Chondrocyte (in vitro differentiated cells): ENCODE measurements at regions not wholly inside any gene's neighbourhood (a gene's known extent, or its start where the extent isn't known, plus 50 kb on each side); places are given as distances from the start of the nearest gene placed in this dataset.

ENCODE experiments used
- DNase-seq: peaks from one replicate; pipeline ENCODE4 v3.0.0; 2021; ENCODE audit warnings: mixed read lengths, low spot score
- H3K27ac Mint-ChIP-seq: one replicate; pipeline ENCODE4 v1.8.0; 2021; ENCODE audit warnings: mild to moderate bottlenecking, moderate library complexity, mixed read lengths; ENCODE audit not compliant: unreplicated experiment
- H3K27me3 Mint-ChIP-seq: 2 replicates; pipeline ENCODE4 v1.8.0; 2021; ENCODE audit warnings: low read depth, mixed read lengths
- H3K36me3 Mint-ChIP-seq: 2 replicates; pipeline ENCODE4 v1.8.0; 2021; ENCODE audit warnings: low read depth, mixed read lengths
- H3K4me1 Mint-ChIP-seq: 2 replicates; pipeline ENCODE4 v1.8.0; 2021; ENCODE audit warnings: low read depth, mild to moderate bottlenecking, mixed read lengths
- H3K4me3 Mint-ChIP-seq: one replicate; pipeline ENCODE4 v1.8.0; 2021; ENCODE audit warnings: mild to moderate bottlenecking, moderate library complexity, mixed read lengths; ENCODE audit not compliant: unreplicated experiment
- H3K9me3 Mint-ChIP-seq: 2 replicates; pipeline ENCODE4 v1.8.0; 2021; ENCODE audit warnings: low read depth, mixed read lengths
- CTCF ChIP-seq: fragments of 200-600 bp; sonication (generic); IDR thresholded peaks from 2 replicates; pipeline ENCODE4 v1.5.0; 2021; ENCODE audit warnings: antibody characterized with exemption, mild to moderate bottlenecking, moderate library complexity

GRCh38 chr5:172588380-172588779, 52.7 kb upstream of the NEURL1B start:
- Mint-ChIP-seq H3K4me3 (no peak overlapping the region), H3K9me3 (no peaks in the 10 kb centered on the region), H3K27ac (no peak overlapping the region), H3K27me3 (peaks cover 56% of the 10 kb centered on the region), H3K4me1 (no peaks in the 10 kb centered on the region), H3K36me3 (no peaks in the 10 kb centered on the region)
- no peak for DNase-seq
- no peak for TF ChIP-seq CTCF

GRCh38 chr5:172587061-172587405, 54.0 kb upstream of the NEURL1B start:
- no peak overlapping the region for H3K4me3 Mint-ChIP-seq
- H3K27ac Mint-ChIP-seq = no peak overlapping the region
- no peaks in the 10 kb centered on the region for H3K4me1 Mint-ChIP-seq
- no peak for DNase-seq
- TF ChIP-seq CTCF = no peak
- H3K27me3 Mint-ChIP-seq = peaks cover 56% of the 10 kb centered on the region
- no peaks in the 10 kb centered on the region for H3K9me3 Mint-ChIP-seq
- no peaks in the 10 kb centered on the region for H3K36me3 Mint-ChIP-seq

GRCh38 chr5:172586125-172587060, 54.7 kb upstream of the NEURL1B start:
- DNase-seq = peak; percentile 38
- H3K9me3 Mint-ChIP-seq = no peaks in the 10 kb centered on the region
- peaks cover 56% of the 10 kb centered on the region for H3K27me3 Mint-ChIP-seq
- H3K4me1 Mint-ChIP-seq = no peaks in the 10 kb centered on the region
- H3K27ac Mint-ChIP-seq = no peak overlapping the region
- H3K36me3 Mint-ChIP-seq = no peaks in the 10 kb centered on the region
- no peak overlapping the region for H3K4me3 Mint-ChIP-seq
- TF ChIP-seq CTCF = no peak

GRCh38 chr5:172585114-172585513, 55.9 kb upstream of the NEURL1B start:
- peaks cover 68% of the 10 kb centered on the region for H3K27me3 Mint-ChIP-seq
- H3K9me3 Mint-ChIP-seq = no peaks in the 10 kb centered on the region
- DNase-seq = no peak
- TF ChIP-seq CTCF = no peak
- H3K27ac Mint-ChIP-seq = no peak overlapping the region
- no peak overlapping the region for H3K4me3 Mint-ChIP-seq
- no peaks in the 10 kb centered on the region for H3K4me1 Mint-ChIP-seq
- no peaks in the 10 kb centered on the region for H3K36me3 Mint-ChIP-seq

GRCh38 chr5:172584638-172585037, 56.4 kb upstream of the NEURL1B start:
- Mint-ChIP-seq H3K9me3 (no peaks in the 10 kb centered on the region), H3K27ac (no peak overlapping the region), H3K4me3 (no peak overlapping the region), H3K36me3 (no peaks in the 10 kb centered on the region), H3K27me3 (peaks cover 71% of the 10 kb centered on the region), H3K4me1 (no peaks in the 10 kb centered on the region)
- TF ChIP-seq CTCF = no peak
- DNase-seq = no peak
